Activated CD4-positive, alpha-beta T cell treated with anti-CD3 and anti-CD28 coated beads for 4 hours (primary cell): ENCODE measurements at regions not wholly inside any gene's neighbourhood (a gene's known extent, or its start where the extent isn't known, plus 50 kb on each side); places are given as distances from the start of the nearest gene placed in this dataset.

Source experiments
- DNase-seq, 2 donors: peaks; one replicate each; pipeline ENCODE4 v3.0.0-alpha.2; 2020

GRCh38 chr20:37596890-37597536 is 69.3 kb upstream of the BLCAP start:
- DNase-seq, result no peak

DNA sequence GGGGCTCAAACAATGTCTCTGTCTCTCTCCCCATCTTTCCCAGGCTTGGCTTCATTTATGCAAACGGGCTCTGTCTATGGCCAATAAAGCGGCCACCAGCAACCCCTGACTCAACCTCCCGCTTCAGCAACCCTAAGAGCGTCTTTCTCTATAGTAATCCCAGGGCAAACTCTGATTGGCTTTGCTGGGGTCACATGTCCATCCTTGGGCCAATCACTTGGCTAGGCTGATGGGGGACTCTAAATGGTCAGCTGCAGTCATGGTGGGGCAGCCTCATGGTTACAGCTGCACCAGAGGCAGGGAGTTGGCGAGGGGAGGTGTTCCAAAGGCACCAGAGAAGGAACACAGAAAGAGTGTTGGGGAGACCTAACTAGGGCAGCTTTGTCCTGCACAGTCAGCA is 68.5 kb upstream of the BLCAP start:
- DNase-seq, result no peak

- no peak for DNase-seq
Measured at GRCh38 chr20:37593710-37594109, 66.0 kb upstream of the BLCAP start.

- no peak for DNase-seq
Measured at GRCh38 chr20:37590938-37591490, 63.3 kb upstream of the BLCAP start.

GRCh38 chr20:37586078-37586477 is 58.4 kb upstream of the BLCAP start:
- DNase-seq, result no peak

DNA sequence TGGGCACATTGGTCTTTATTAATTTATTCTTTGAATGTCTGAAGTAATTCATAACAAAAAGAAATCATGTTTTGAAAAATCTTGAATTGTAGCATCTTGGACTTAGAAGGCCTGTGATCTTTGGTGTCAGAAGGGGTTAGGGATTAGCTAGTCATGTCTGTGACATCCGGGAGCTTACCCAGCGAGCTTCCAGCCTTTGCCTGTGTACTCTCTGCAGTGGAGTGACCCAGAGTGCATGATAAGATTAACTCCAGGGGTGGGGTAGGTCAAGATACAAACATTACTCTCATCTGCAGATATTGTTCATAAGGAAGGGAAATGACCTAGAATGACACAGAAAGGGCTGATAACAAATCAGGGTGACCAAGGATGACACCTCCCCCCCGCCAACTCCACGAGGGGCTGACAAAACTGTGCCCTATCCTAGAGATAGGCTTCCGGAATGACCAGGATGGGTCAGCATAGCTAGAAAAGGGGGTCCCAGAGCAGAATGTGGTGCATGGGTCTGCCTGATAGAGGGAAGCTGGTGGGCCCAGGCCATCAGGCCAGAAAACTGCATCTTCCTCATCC is 56.6 kb upstream of the BLCAP start:
- no peak for DNase-seq

DNA sequence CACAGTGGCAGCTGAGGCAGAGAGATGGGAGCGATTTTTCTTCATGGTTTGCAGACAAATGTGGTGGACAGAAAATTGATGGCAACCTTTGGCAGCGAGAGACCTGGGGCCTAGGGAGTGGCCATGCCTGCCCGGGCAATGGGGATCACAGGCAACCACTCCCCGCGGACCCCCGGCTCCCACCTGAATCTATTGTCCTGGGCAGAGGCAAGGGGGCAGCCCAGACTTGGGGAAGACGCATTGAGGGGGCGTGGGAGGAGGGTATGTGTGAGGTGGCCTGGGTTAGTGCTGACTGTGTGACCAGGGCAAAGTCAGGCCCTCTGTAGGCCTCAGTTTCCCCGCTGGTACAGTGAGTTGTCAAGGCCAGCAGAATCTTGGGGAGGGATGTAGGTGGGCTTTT is 53.6 kb upstream of the BLCAP start:
- DNase-seq, result no peak

DNA sequence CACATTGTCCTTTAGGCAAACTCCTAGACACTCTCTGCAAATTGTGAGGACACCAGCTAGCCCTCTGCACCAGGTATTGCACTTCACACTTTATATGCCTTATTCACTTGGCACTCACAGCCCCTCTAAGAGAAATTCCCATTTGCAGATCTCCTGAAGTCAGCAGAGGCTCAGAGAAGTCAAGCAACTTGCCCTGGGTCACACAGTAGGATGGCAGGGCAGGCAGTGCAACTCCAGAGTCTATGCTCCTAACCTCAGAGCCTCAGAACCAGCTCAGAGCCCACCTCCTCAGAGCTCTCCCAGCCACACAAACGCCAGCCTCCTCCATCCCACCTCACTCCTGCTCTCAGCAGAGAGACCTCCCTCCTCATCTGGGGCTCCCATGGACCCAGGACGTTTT is 52.4 kb upstream of the BLCAP start:
- DNase-seq, result no peak

- DNase-seq, result no peak
Measured at GRCh38 chr20:37579106-37579505, 51.4 kb upstream of the BLCAP start.

DNA sequence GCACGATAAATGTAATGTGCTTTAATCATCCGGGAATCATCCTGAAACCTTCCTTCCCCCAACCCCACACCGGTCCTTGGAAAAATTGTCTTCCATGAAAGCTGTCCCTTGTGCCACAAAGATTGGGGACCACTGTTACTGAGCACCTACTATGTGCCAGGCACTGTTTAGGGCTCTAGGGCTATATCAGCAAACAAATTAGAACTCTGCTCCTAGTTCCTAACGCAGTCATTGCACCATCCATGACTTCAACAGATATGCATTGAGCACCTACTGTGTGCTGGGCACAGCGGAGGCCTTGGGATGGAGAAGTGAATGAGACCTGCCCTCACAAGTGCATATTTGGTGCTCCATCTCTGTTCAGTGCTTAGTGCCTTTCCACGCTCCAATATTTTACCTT is 50.3 kb upstream of the BLCAP start:
- DNase-seq, result no peak
